ENCODE measurements at regions not wholly inside any gene's neighbourhood (a gene's known extent, or its start where the extent isn't known, plus 50 kb on each side); places are given as distances from the start of the nearest gene placed in this dataset.

- Mint-ChIP-seq H3K36me3 (ENCODE audit: unreplicated experiment) (no peaks in the 10 kb centered on the region), H3K4me1 (ENCODE audit: unreplicated experiment) (peaks cover 10% of the 10 kb centered on the region), H3K27me3 (ENCODE audit: unreplicated experiment) (no peaks in the 10 kb centered on the region), H3K27ac (ENCODE audit: unreplicated experiment) (no peak overlapping the region), H3K9me3 (ENCODE audit: unreplicated experiment) (no peaks in the 10 kb centered on the region), H3K4me3 (ENCODE audit: unreplicated experiment) (no peak overlapping the region)
- TF ChIP-seq CTCF (IDR thresholded peaks at IDR 0.05), result no peak
- DNase-seq (ENCODE audit: extremely low spot score, unreplicated experiment), result no peak
Observed at GRCh38 chr6:145250436-145250835, 484.9 kb downstream of the EPM2A start.

GRCh38 chr6:145252737-145253136 lies 482.6 kb downstream of the EPM2A start:
- no peak overlapping the region for H3K27ac Mint-ChIP-seq (ENCODE audit: unreplicated experiment)
- no peak for TF ChIP-seq CTCF (IDR thresholded peaks at IDR 0.05)
- peaks cover 3% of the 10 kb centered on the region for H3K4me1 Mint-ChIP-seq (ENCODE audit: unreplicated experiment)
- no peaks in the 10 kb centered on the region for H3K27me3 Mint-ChIP-seq (ENCODE audit: unreplicated experiment)
- DNase-seq (ENCODE audit: extremely low spot score, unreplicated experiment), result no peak
- no peaks in the 10 kb centered on the region for H3K36me3 Mint-ChIP-seq (ENCODE audit: unreplicated experiment)
- H3K4me3 Mint-ChIP-seq (ENCODE audit: unreplicated experiment), result no peak overlapping the region
- no peaks in the 10 kb centered on the region for H3K9me3 Mint-ChIP-seq (ENCODE audit: unreplicated experiment)

GRCh38 chr6:145254649-145255401 lies 480.5 kb downstream of the EPM2A start:
- no peaks in the 10 kb centered on the region for H3K9me3 Mint-ChIP-seq (ENCODE audit: unreplicated experiment)
- H3K4me1 Mint-ChIP-seq (ENCODE audit: unreplicated experiment), result no peaks in the 10 kb centered on the region
- H3K36me3 Mint-ChIP-seq (ENCODE audit: unreplicated experiment), result no peaks in the 10 kb centered on the region
- TF ChIP-seq CTCF (IDR thresholded peaks at IDR 0.05), result no peak
- H3K27me3 Mint-ChIP-seq (ENCODE audit: unreplicated experiment), result no peaks in the 10 kb centered on the region
- DNase-seq (ENCODE audit: extremely low spot score, unreplicated experiment), result no peak
- H3K27ac Mint-ChIP-seq (ENCODE audit: unreplicated experiment), result no peak overlapping the region
- no peak overlapping the region for H3K4me3 Mint-ChIP-seq (ENCODE audit: unreplicated experiment)

- no peak for DNase-seq (ENCODE audit: extremely low spot score, unreplicated experiment)
- Mint-ChIP-seq H3K9me3 (ENCODE audit: unreplicated experiment) (no peaks in the 10 kb centered on the region), H3K4me3 (ENCODE audit: unreplicated experiment) (no peak overlapping the region), H3K36me3 (ENCODE audit: unreplicated experiment) (no peaks in the 10 kb centered on the region), H3K27me3 (ENCODE audit: unreplicated experiment) (peaks cover 9% of the 10 kb centered on the region), H3K4me1 (ENCODE audit: unreplicated experiment) (no peaks in the 10 kb centered on the region), H3K27ac (ENCODE audit: unreplicated experiment) (no peak overlapping the region)
- no peak for TF ChIP-seq CTCF (IDR thresholded peaks at IDR 0.05)
Observed at GRCh38 chr6:145257704-145258103, 477.6 kb downstream of the EPM2A start.

GRCh38 chr6:145258122-145258521 lies 477.2 kb downstream of the EPM2A start:
- H3K36me3 Mint-ChIP-seq (ENCODE audit: unreplicated experiment), result no peaks in the 10 kb centered on the region
- H3K27me3 Mint-ChIP-seq (ENCODE audit: unreplicated experiment), result peaks cover 9% of the 10 kb centered on the region
- TF ChIP-seq CTCF (IDR thresholded peaks at IDR 0.05), result no peak
- no peak overlapping the region for H3K27ac Mint-ChIP-seq (ENCODE audit: unreplicated experiment)
- H3K4me3 Mint-ChIP-seq (ENCODE audit: unreplicated experiment), result no peak overlapping the region
- no peaks in the 10 kb centered on the region for H3K4me1 Mint-ChIP-seq (ENCODE audit: unreplicated experiment)
- no peak for DNase-seq (ENCODE audit: extremely low spot score, unreplicated experiment)
- no peaks in the 10 kb centered on the region for H3K9me3 Mint-ChIP-seq (ENCODE audit: unreplicated experiment)

Data from osteocyte (in vitro differentiated cells).